IPS-20b (cell line): ENCODE measurements at regions not wholly inside any gene's neighbourhood (a gene's known extent, or its start where the extent isn't known, plus 50 kb on each side); places are given as distances from the start of the nearest gene placed in this dataset.

ENCODE experiments used
- H3K27ac ChIP-seq: one replicate; pipeline ENCODE4 v1.5.1; 2013; ENCODE audit warnings: low read length
- H3K27me3 ChIP-seq: 2 replicates; pipeline ENCODE4 v1.6.1; 2013; ENCODE audit warnings: mild to moderate bottlenecking, low read length, inconsistent platforms; ENCODE audit not compliant: insufficient read depth
- H3K36me3 ChIP-seq: 2 replicates; pipeline ENCODE4 v1.6.1; 2013; ENCODE audit warnings: low read depth, mild to moderate bottlenecking, inconsistent platforms, low read length, moderate library complexity; ENCODE audit not compliant: insufficient read depth
- H3K4me1 ChIP-seq: 2 replicates; pipeline ENCODE4 v1.6.1; 2013; ENCODE audit warnings: mild to moderate bottlenecking, control low read depth, inconsistent platforms, low read length, moderate library complexity; ENCODE audit not compliant: insufficient read depth
- H3K4me3 ChIP-seq: 2 replicates; pipeline ENCODE4 v1.5.1; 2013; ENCODE audit warnings: mild to moderate bottlenecking, low read length, inconsistent platforms
- H3K9ac ChIP-seq: 2 replicates; pipeline ENCODE4 v1.6.1; 2013; ENCODE audit warnings: low read depth, mild to moderate bottlenecking, inconsistent platforms, low read length, moderate library complexity
- H3K9me3 ChIP-seq: 2 replicates; pipeline ENCODE4 v1.6.1; 2013; ENCODE audit warnings: mild to moderate bottlenecking, low read depth, low read length, inconsistent platforms; ENCODE audit not compliant: insufficient read depth

DNA sequence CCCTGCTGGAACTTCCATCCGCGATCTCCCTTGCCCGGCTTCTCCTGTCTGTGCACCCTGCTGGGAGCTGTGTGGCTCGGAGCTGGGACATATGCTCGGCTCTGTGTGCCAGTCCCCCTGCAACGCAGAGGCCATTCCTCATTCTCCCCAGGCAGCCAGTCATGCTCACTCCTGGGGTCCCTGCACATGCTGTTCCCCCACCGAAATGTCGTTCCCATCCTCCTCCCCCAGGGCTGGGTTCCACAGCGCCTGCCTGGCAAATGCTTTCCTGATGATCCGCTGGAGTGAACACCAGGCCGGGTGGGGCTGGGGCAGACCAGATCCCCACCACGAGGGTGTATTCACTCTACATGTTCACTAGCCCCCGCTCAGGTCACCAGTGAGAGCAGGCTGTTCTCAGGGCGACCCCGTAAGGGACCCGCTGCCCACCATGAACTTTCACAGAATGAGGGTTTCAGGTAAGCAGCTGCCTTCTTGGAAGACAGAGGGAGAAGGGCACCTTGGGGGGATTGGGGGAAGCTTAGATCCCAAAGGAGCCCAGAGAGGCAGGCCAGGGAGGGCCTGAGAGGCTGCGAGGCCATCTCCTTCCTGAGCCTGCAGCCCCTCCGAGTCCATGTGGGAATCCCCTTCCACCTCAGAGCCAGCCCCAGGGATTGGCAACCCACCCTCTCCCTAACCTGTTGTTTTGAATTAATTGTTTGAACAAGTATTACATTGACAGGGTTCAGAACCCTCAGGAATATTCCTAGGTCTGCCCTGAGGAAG is 88.7 kb upstream of the IQSEC1 start:
- no peaks in the 10 kb centered on the region for H3K9me3 ChIP-seq
- H3K27ac ChIP-seq, result no peak overlapping the region
- H3K4me3 ChIP-seq, result no peak overlapping the region
- H3K4me1 ChIP-seq, result peaks cover 24% of the 10 kb centered on the region
- peak overlapping the region; percentile 37; the same call in 1 of the 2 replicates for H3K9ac ChIP-seq
- no peaks in the 10 kb centered on the region for H3K27me3 ChIP-seq
- no peaks in the 10 kb centered on the region for H3K36me3 ChIP-seq

DNA sequence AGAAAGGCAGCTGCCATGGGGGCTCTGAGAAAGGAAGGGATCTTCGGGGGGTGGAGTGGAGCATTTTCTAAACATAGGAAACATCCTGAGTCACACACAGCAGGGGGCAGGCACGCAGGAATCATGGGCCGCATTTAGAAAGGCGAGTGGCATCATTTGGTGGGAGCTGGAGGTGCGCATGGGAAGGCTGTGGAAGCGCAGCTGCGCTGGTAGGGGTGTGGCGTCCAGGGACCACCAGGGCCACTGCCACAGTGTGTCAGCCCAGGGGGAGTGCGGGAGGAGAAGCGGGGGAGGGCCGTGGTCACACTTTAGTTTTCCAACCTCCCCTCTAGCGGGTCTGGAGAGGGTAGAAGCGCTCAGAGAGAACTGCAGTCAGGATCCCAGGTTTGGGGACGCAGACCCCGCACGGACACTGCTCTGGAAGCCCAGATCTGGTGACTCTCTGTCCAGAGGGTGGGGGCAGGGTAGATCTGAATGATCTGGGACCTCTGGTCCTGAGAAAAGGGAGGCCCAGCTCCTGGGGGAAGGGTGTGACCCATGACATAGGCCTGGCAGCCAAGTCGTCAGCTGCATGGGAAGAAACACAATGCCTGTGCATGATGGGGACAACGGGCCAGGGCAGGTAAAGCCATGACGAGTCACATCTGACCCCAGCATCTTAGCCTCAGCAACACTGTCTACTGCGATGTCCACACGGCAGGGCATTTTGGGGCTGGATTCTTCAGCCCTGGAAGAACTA is 88.0 kb upstream of the IQSEC1 start:
- Histone ChIP-seq H3K4me1 (peaks cover 24% of the 10 kb centered on the region), H3K4me3 (no peak overlapping the region), H3K9me3 (no peaks in the 10 kb centered on the region; the same call in 1 of the 2 replicates), H3K27ac (no peak overlapping the region), H3K36me3 (no peaks in the 10 kb centered on the region), H3K9ac (peak overlapping the region; percentile 12; the same call in 1 of the 2 replicates), H3K27me3 (no peaks in the 10 kb centered on the region)

DNA sequence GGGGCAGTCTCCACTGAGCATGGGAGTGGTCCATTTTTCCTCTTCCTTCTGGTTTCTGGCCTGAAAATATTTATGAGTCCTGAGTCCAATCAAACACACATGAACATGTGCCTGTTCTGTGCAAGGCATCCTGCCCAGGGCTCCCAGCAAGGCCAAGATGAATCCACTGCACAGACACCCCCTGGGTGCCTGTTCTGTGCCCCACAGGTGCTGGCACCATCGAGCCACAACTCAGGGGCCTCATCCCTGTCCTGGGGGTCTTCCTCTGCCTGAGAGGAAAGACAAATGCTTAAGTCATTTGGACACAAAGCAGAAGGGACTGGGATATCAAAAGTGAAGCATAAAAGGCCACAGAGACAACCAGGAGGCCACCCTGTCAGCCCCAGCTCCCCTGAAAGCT is 87.4 kb upstream of the IQSEC1 start:
- Histone ChIP-seq H3K9ac (0 out of 2 replicates have a peak overlapping the region, but pooled peaks have one; percentile 12), H3K4me3 (no peak overlapping the region), H3K27me3 (no peaks in the 10 kb centered on the region), H3K36me3 (peaks cover under 1% of the 10 kb centered on the region; the same call in 1 of the 2 replicates), H3K27ac (no peak overlapping the region), H3K4me1 (peaks cover 24% of the 10 kb centered on the region), H3K9me3 (peaks cover 2% of the 10 kb centered on the region)

DNA sequence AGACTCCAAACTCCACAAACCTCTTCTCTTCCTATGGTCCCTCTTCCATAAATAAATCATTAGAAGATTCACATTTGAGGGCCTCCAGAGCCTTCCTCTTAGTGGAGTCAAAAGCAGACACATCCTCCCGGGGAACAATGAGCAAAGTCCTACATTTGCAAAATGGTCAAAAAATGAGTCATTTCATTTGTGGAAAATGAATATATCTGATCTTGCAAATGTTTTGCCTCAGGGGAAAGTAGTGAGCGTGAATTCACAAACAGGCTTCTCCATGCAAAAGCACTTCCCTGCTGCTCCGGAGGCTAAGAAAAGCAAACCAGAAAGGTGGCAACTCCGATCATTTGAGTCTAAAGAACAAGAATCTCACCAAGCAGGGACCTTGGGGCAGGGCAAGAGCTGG is 86.7 kb upstream of the IQSEC1 start:
- no peaks in the 10 kb centered on the region for H3K27me3 ChIP-seq
- peaks cover 24% of the 10 kb centered on the region for H3K4me1 ChIP-seq
- H3K27ac ChIP-seq, result no peak overlapping the region
- no peak overlapping the region for H3K4me3 ChIP-seq
- H3K9ac ChIP-seq, result no peak overlapping the region
- H3K36me3 ChIP-seq, result peaks cover 3% of the 10 kb centered on the region; the same call in 1 of the 2 replicates
- H3K9me3 ChIP-seq, result peaks cover 5% of the 10 kb centered on the region

DNA sequence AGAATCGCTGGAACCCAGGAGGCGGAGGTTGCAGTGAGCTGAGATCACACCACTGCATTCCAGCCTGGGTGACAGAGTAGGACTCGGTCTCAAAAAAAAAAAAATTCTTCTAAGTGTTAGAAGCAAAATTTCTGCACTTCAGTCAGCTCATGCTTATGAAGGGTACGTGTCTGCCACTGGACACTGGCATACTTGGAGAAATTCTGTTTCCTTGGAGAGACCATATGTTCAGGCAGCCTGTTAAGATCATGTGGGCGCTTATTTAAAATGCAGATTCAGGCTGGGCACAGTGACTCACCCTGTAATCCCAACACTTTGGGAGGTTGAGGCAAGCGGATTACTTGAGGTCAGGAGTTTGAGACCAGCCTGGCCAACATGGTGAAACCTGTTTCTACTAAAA is 85.6 kb upstream of the IQSEC1 start:
- H3K27ac ChIP-seq, result no peak overlapping the region
- no peaks in the 10 kb centered on the region for H3K27me3 ChIP-seq
- H3K4me1 ChIP-seq, result peaks cover 24% of the 10 kb centered on the region
- no peak overlapping the region for H3K9ac ChIP-seq
- peaks cover 3% of the 10 kb centered on the region; the same call in 1 of the 2 replicates for H3K36me3 ChIP-seq
- H3K4me3 ChIP-seq, result no peak overlapping the region
- peaks cover 5% of the 10 kb centered on the region for H3K9me3 ChIP-seq

DNA sequence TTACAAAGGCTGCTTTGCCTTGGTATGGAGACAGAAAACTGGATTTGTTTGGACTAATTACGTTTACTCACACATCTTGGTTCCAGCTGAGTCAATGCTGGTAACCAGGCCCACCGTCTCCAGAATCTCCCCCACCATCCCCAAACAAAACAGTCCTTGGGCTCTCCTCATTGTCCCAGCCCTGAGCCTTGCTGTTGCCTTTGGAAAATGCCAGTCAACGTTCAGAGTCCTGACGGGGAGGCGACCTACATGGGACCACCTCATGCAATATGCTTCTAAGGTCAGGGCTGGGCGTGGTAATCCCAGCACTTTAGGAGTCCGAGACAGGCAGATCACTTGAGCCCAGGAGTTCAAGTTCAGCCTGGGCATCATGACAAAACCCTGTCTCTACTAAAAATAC is 85.2 kb upstream of the IQSEC1 start:
- Histone ChIP-seq H3K9me3 (peaks cover 5% of the 10 kb centered on the region), H3K9ac (no peak overlapping the region), H3K4me1 (peaks cover 24% of the 10 kb centered on the region), H3K27ac (no peak overlapping the region), H3K27me3 (no peaks in the 10 kb centered on the region), H3K4me3 (no peak overlapping the region), H3K36me3 (peaks cover 3% of the 10 kb centered on the region; the same call in 1 of the 2 replicates)

DNA sequence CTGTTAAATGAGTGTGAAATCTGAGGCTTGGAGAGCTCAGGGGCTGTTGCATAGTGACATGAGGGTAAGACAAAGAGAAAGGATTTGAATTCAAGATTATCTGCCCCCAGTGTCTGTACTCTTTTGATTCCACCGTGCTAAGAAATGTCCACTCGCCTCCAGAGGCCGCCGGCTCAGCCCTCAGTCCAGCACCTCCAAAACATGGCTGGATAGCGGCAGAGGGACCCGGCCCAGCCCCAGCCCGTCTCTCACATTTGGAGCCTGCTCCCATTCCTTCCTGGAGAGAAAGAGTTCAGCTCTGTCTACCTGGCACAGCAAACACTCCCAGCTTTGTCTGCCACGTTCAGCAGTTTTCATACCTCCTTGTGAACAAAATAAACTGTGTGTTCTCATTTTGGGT is 84.8 kb upstream of the IQSEC1 start:
- peaks cover 3% of the 10 kb centered on the region; the same call in 1 of the 2 replicates for H3K36me3 ChIP-seq
- H3K9me3 ChIP-seq, result peaks cover 5% of the 10 kb centered on the region
- H3K9ac ChIP-seq, result no peak overlapping the region
- no peak overlapping the region for H3K27ac ChIP-seq
- no peaks in the 10 kb centered on the region for H3K27me3 ChIP-seq
- peaks cover 24% of the 10 kb centered on the region for H3K4me1 ChIP-seq
- H3K4me3 ChIP-seq, result no peak overlapping the region

DNA sequence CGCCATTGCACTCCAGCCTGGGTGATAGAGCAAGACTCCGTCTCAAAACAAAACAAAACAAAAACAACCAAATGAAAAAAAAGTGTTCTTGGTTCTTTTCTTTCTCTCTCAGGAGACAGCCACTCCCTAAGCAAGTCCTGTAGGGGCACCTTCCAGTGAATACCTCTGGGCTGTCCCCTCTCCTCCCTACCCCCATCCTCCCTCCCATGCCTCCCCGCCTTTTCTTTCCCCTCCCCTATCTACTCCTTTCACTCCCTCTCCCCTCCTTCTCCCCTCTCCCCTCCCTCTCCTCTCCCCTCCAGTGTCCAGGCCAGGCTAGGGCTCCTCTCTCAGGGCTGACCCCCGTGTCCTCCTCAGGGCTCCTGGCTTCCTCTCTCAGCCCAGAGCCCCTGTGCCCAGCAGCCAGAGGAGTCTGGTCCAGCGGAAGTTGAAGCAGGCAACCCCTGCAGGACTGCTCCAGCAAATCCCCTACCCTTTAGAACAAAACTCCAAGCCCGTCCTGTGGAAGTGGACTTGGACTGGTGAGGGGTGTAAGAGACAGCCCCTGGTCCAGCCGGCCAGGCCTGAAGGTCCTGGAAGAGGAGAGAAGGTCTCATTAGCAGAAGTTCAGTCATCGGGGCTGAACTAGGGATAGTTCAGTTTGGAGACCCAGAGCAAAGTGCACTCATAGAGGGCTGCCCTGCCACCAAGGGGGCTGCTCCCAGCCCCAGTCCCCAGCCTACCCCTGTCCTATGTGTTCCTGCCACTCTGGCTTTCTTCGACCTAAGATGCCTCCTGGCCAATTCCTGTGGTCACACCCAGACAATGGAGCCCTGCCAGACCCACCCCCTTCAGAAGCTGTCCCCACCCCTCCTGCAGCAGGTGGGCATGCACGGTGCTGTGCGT is 79.8 kb upstream of the IQSEC1 start:
- H3K27ac ChIP-seq, result no peak overlapping the region
- H3K36me3 ChIP-seq, result peaks cover 3% of the 10 kb centered on the region; the same call in 1 of the 2 replicates
- H3K4me3 ChIP-seq, result no peak overlapping the region
- H3K4me1 ChIP-seq, result no peaks in the 10 kb centered on the region; the same call in 1 of the 2 replicates
- H3K27me3 ChIP-seq, result no peaks in the 10 kb centered on the region
- peaks cover 5% of the 10 kb centered on the region for H3K9me3 ChIP-seq
- no peak overlapping the region for H3K9ac ChIP-seq

DNA sequence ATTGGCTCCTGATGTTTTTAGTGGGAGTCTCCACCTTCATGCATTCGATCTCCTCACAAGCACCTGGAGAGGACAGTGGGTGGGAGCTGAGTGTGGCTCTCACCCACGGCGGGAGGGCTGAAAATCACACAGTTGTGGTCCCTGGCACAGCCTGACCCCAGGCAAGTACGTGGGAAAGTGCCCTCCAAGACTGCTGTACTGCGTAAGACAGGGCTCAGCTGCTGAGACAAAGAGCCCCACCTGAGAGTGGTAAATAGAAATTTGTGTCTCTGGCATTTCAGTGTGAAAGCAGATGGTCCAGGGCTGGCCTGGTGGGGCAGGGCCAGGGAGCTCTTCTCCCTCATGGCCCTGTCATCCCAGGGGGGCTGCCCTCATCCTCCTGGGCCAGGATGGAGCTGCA is 77.4 kb upstream of the IQSEC1 start:
- Histone ChIP-seq H3K27ac (no peak overlapping the region), H3K9me3 (peaks cover 3% of the 10 kb centered on the region), H3K36me3 (peaks cover 2% of the 10 kb centered on the region; the same call in 1 of the 2 replicates), H3K27me3 (no peaks in the 10 kb centered on the region), H3K4me3 (no peak overlapping the region), H3K4me1 (no peaks in the 10 kb centered on the region), H3K9ac (no peak overlapping the region)

DNA sequence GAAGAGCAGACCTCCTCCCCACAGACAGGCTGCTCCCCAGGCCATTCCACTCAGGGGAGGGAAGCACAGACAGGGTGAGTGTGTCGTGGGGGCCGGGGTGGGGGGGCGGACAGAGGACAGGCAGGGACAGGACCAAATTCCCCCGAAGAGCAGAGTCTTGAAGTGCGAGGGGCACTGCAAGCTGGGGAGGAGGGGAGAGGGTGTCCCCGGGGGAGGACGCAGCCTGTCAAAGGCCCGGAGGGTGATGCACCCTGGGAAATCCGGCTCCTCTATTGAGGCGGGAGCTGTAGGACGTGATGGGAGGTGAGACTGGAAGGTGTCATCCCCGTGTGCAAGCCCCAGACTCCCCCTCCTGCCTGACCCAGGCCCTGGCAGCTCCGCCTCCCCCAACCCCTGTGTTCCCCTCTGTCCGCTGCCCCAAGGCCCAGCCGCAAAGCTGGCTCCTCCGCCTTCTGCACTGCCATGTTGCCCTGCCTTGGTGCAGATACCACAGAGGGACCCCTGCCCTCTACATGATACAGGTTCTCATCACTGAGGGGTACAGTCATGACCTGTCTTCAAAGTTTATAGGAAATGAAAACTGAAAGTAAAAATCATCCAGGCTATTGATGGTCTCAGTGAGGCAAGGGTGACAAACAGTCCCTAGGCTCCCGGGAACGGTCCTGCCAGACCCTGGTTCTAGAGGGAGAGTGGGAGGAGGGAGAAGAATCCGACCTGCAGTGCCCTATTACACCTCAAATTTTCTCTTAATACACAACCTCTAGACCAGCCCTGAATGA is 76.3 kb upstream of the IQSEC1 start:
- H3K9me3 ChIP-seq, result no peaks in the 10 kb centered on the region
- H3K4me1 ChIP-seq, result no peaks in the 10 kb centered on the region
- H3K27me3 ChIP-seq, result no peaks in the 10 kb centered on the region
- H3K27ac ChIP-seq, result no peak overlapping the region
- no peak overlapping the region for H3K9ac ChIP-seq
- no peak overlapping the region for H3K4me3 ChIP-seq
- no peaks in the 10 kb centered on the region for H3K36me3 ChIP-seq
